Body of pancreas (tissue), 4 donors: ENCODE measurements at regions not wholly inside any gene's neighbourhood (a gene's known extent, or its start where the extent isn't known, plus 50 kb on each side); places are given as distances from the start of the nearest gene placed in this dataset.

ENCODE experiments used
- POLR2A ChIP-seq, 3 donors: fragments of 450-650 bp; IDR thresholded peaks; one replicate each; pipeline ENCODE4 v1.6.1; 2016; ENCODE audit warnings: antibody characterized with exemption in 3 of 3, mild to moderate bottlenecking in 2 of 3
- TF ChIP-seq, protein P1 (sequence below), 7 experiments: fragments of 450-650 bp in 4 of 7; fragments of 200-600 bp in 3 of 7; sonication (generic) in 3 of 7; IDR thresholded peaks; one replicate each; pipeline ENCODE4 v1.5.1; 2016 to 2019; ENCODE audit warnings: antibody characterized with exemption in 7 of 7

DNA sequence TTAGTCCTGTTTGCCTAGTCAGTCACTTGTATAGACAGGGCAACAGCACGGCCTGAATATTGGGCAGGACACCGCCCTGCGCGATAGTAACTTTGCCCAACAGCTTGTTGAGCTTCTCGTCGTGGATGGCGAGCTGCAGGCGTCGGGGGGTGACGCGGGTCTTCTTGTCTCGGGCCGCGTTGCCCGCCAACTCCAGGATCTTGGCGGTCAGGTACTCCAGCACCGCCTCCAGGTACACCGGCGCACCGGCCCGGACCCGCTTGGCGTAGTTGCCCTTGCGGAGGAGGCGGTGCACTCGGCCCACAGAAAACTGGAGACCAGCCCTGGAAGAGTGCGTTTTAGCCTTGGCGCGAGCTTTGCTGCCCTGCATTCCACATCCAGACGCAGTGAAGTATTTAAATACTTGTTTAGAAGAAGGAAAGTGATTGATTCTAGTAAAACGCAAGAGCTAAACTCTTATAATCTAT is 92.8 kb upstream of the BTN3A2 start:
- TF ChIP-seq, protein P1, sequence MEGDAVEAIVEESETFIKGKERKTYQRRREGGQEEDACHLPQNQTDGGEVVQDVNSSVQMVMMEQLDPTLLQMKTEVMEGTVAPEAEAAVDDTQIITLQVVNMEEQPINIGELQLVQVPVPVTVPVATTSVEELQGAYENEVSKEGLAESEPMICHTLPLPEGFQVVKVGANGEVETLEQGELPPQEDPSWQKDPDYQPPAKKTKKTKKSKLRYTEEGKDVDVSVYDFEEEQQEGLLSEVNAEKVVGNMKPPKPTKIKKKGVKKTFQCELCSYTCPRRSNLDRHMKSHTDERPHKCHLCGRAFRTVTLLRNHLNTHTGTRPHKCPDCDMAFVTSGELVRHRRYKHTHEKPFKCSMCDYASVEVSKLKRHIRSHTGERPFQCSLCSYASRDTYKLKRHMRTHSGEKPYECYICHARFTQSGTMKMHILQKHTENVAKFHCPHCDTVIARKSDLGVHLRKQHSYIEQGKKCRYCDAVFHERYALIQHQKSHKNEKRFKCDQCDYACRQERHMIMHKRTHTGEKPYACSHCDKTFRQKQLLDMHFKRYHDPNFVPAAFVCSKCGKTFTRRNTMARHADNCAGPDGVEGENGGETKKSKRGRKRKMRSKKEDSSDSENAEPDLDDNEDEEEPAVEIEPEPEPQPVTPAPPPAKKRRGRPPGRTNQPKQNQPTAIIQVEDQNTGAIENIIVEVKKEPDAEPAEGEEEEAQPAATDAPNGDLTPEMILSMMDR (IDR thresholded peaks at IDR 0.05) = no peak
- TF ChIP-seq POLR2A (IDR thresholded peaks at IDR 0.05) = no peak
